Natural killer cell (primary cell): ENCODE measurements at regions not wholly inside any gene's neighbourhood (a gene's known extent, or its start where the extent isn't known, plus 50 kb on each side); places are given as distances from the start of the nearest gene placed in this dataset.

ENCODE experiments used
- ATAC-seq, 3 donors: fragments of 150-1000 bp in 2 of 3; fragments of 200-7000 bp in 1 of 3; cut with Tn5 transposase; 1 replicate in 1 of 3; 2 replicates in 2 of 3; pipeline ENCODE4 v1.10.0; 2021; ENCODE audit warnings: mild to moderate bottlenecking in 2 of 3, moderate library complexity in 2 of 3
- DNase-seq, 2 donors: peaks; one replicate each; pipeline versions ENCODE4 v3.0.0 to v3.0.0-alpha.2; 2013 to 2021; ENCODE audit warnings: mixed read lengths in 1 of 2
- H3K27ac ChIP-seq: one replicate; pipeline ENCODE4 v1.5.1; 2013; ENCODE audit warnings: mild to moderate bottlenecking, low read length
- H3K27me3 ChIP-seq: one replicate; pipeline ENCODE4 v1.6.1; 2013; ENCODE audit warnings: low read length; ENCODE audit not compliant: control insufficient read depth, insufficient read depth
- H3K36me3 ChIP-seq: one replicate; pipeline ENCODE4 v1.6.1; 2013; ENCODE audit warnings: low read length; ENCODE audit not compliant: control insufficient read depth, insufficient read depth
- H3K4me1 ChIP-seq: one replicate; pipeline ENCODE4 v1.6.1; 2013; ENCODE audit warnings: low read length; ENCODE audit not compliant: control insufficient read depth, insufficient read depth
- H3K4me3 ChIP-seq: one replicate; pipeline ENCODE4 v1.5.1; 2013; ENCODE audit warnings: low read length
- H3K9me3 ChIP-seq: one replicate; pipeline ENCODE4 v1.6.1; 2013; ENCODE audit warnings: low read length; ENCODE audit not compliant: control insufficient read depth, insufficient read depth
- H3K27ac Mint-ChIP-seq, 2 donors: one replicate each; pipeline ENCODE4 v1.8.0; 2022; ENCODE audit warnings: mild to moderate bottlenecking in 2 of 2, mixed read lengths in 2 of 2, moderate library complexity in 1 of 2
- H3K27me3 Mint-ChIP-seq, 2 donors: one replicate each; pipeline ENCODE4 v1.8.0; 2022; ENCODE audit warnings: low read depth in 2 of 2, mixed read lengths in 2 of 2
- H3K36me3 Mint-ChIP-seq: one replicate; pipeline ENCODE4 v1.8.0; 2022; ENCODE audit warnings: mixed read lengths
- H3K4me1 Mint-ChIP-seq, 2 donors: one replicate each; pipeline ENCODE4 v1.8.0; 2022; ENCODE audit warnings: mixed read lengths in 2 of 2
- H3K4me3 Mint-ChIP-seq: one replicate; pipeline ENCODE4 v1.8.0; 2022; ENCODE audit warnings: mild to moderate bottlenecking, moderate library complexity, mixed read lengths
- H3K9me3 Mint-ChIP-seq, 2 donors: one replicate each; pipeline ENCODE4 v1.8.0; 2022; ENCODE audit warnings: mixed read lengths in 2 of 2
- WGBS: methylation state at CpG from one replicate; pipeline ENCODE4 v1.1.7; 2013; ENCODE audit warnings: missing lambda C conversion rate; ENCODE audit not compliant: insufficient coverage; 5-methylcytosine and 5-hydroxymethylcytosine counted together
- intact Hi-C: fragments of 100-400 bp; cut with micrococcal nuclease; formaldehyde crosslinking; loops from one replicate; pipeline ENCODE4 v1.14.2; 2022
- TF ChIP-seq, protein P1 (sequence below): fragments of 200-600 bp; IDR thresholded peaks from one replicate; pipeline ENCODE4 v1.8.0; 2022; ENCODE audit warnings: antibody characterized with exemption

DNA sequence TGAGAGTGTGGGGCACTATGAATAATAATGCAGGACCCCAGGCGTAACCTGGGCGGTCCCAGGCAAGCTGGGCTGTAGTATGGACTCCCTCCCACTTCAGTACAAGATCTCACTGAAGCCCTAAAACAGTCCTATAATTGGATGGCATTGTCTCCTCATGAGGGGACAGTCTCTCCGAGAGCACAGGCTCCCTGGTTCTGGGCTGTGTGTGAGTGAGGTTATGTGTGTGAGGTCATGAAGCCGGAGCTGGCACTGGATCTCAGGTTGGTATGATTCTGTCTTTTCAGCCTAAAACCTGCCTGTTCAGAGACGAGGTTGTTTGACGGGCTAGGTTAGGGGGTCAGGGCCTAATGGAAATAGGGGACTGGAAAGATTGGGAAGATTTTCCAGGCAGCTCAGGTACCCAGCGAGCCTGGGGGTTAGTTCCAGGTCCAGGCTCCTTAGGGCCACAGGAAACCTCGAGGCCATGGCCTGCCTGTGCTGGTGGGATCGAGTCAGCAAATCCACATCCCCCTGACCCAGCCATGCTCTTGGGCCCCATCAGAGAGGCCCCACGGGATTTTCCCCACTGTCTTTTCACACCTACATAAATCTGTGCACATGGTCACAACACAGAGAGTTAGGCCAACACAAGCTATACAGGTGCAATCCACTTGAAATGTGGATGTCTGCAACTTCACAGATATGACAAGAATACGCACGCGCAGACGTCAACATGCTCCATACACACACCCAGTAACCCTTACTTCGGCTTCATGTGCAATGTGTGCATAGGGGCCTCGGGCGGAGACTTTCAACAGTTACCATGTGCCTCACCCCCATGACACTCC, 94.8 kb downstream of the INHBB start:
- no peaks in the 10 kb centered on the region for H3K4me1 ChIP-seq
- no peaks in the 10 kb centered on the region for H3K9me3 Mint-ChIP-seq
- intact Hi-C loops, result no loop called here
- H3K27me3 ChIP-seq, result peaks cover 5% of the 10 kb centered on the region
- no peak overlapping the region for H3K27ac Mint-ChIP-seq
- H3K4me3 Mint-ChIP-seq, result no peak overlapping the region
- no peaks in the 10 kb centered on the region for H3K9me3 ChIP-seq
- ATAC-seq (no peak), DNase-seq (no peak)
- H3K4me1 Mint-ChIP-seq, result peaks cover 0 to 5% of the 10 kb centered on the region in 2 donors
- WGBS, result 85% methylated on average over 17 of the region's 17 CpGs
- no peaks in the 10 kb centered on the region for H3K36me3 ChIP-seq
- H3K27ac ChIP-seq, result no peak overlapping the region
- H3K27me3 Mint-ChIP-seq, result peaks cover 52 to 58% of the 10 kb centered on the region in 2 donors
- no peaks in the 10 kb centered on the region for H3K36me3 Mint-ChIP-seq
- TF ChIP-seq, protein P1, sequence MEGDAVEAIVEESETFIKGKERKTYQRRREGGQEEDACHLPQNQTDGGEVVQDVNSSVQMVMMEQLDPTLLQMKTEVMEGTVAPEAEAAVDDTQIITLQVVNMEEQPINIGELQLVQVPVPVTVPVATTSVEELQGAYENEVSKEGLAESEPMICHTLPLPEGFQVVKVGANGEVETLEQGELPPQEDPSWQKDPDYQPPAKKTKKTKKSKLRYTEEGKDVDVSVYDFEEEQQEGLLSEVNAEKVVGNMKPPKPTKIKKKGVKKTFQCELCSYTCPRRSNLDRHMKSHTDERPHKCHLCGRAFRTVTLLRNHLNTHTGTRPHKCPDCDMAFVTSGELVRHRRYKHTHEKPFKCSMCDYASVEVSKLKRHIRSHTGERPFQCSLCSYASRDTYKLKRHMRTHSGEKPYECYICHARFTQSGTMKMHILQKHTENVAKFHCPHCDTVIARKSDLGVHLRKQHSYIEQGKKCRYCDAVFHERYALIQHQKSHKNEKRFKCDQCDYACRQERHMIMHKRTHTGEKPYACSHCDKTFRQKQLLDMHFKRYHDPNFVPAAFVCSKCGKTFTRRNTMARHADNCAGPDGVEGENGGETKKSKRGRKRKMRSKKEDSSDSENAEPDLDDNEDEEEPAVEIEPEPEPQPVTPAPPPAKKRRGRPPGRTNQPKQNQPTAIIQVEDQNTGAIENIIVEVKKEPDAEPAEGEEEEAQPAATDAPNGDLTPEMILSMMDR, result no peak
- H3K4me3 ChIP-seq, result no peak overlapping the region

DNA sequence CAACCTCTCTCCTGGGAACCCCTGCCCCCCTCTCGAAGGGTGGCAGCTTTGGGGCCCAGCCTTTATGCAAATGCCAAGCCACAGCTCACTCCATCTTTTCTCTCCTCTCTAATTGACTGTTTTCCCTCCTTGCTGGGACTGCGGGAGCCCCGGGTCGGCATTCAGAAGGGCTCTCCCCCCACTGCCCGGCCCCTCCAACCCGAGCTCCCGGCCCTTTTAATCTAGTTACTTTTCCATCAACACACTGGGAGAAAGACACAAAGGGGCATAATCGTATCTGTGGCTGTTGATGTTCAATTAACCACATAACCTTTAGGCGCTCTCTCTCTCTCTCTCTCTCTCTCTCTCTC, 95.4 kb downstream of the INHBB start:
- Mint-ChIP-seq H3K4me3 (no peak overlapping the region), H3K27me3 (peaks cover 54 to 58% of the 10 kb centered on the region in 2 donors), H3K36me3 (no peaks in the 10 kb centered on the region), H3K27ac (no peak overlapping the region), H3K4me1 (peaks cover 0 to 5% of the 10 kb centered on the region in 2 donors), H3K9me3 (no peaks in the 10 kb centered on the region)
- no peak for DNase-seq
- H3K27me3 ChIP-seq, result peaks cover 5% of the 10 kb centered on the region
- no peaks in the 10 kb centered on the region for H3K36me3 ChIP-seq
- WGBS, result 40% methylated on average over 9 of the region's 9 CpGs
- H3K4me1 ChIP-seq, result no peaks in the 10 kb centered on the region
- ATAC-seq, result no peak
- no peak overlapping the region for H3K4me3 ChIP-seq
- H3K9me3 ChIP-seq, result no peaks in the 10 kb centered on the region
- intact Hi-C loops, result no loop called here
- TF ChIP-seq, protein P1, result no peak
- no peak overlapping the region for H3K27ac ChIP-seq

DNA sequence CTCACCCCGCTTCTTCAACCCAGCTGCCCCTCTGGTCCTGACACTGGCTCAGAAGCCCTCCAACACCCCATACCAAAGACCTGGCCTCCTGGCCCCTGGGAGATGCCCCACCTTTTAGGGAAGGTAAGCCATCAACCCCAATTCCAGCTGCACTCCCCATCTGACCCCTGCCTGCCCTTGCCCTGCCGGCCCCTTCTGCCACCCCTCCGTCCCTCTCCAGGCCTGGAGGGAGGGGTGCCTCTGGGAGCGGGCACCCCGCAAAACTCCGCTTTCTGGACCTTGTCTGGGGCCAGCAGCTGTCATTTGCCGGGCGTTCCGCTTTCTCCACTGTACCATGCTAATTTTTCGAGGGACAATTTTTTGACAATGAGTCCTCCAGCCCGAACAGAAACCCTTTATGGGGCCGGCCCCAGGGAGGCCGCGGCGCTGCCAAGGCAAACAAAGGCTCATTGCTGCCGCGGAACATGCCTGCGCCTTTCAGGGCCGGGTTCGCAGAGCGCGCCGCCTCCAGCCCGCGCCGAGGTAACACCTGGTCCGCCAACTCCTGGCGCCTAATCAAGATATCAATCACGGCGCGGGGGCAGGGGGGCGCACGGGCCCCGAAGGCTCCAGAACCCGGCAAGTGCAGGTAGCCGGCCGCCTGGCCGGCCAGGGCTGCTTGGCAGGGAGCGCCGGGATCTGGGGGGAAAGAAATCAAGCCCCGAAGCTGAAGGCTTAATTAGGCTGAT, 96.0 kb downstream of the INHBB start:
- no peaks in the 10 kb centered on the region for H3K36me3 ChIP-seq
- peaks cover 0 to 5% of the 10 kb centered on the region in 2 donors for H3K4me1 Mint-ChIP-seq
- no peak overlapping the region for H3K27ac Mint-ChIP-seq
- peaks cover 5% of the 10 kb centered on the region for H3K27me3 ChIP-seq
- H3K4me3 ChIP-seq, result no peak overlapping the region
- H3K27ac ChIP-seq, result no peak overlapping the region
- peaks cover 51 to 58% of the 10 kb centered on the region in 2 donors for H3K27me3 Mint-ChIP-seq
- WGBS, result 4% methylated on average over 41 of the region's 41 CpGs
- TF ChIP-seq, protein P1, result no peak
- no peaks in the 10 kb centered on the region for H3K9me3 Mint-ChIP-seq
- H3K4me3 Mint-ChIP-seq, result peak overlapping the region; percentile 55
- ATAC-seq, result no peak
- intact Hi-C loops, result no loop called here
- no peaks in the 10 kb centered on the region for H3K36me3 Mint-ChIP-seq
- no peaks in the 10 kb centered on the region for H3K4me1 ChIP-seq
- no peak for DNase-seq
- H3K9me3 ChIP-seq, result no peaks in the 10 kb centered on the region
